ENCODE measurements at regions not wholly inside any gene's neighbourhood (a gene's known extent, or its start where the extent isn't known, plus 50 kb on each side); places are given as distances from the start of the nearest gene placed in this dataset.

- Mint-ChIP-seq H3K27me3 (ENCODE audit: low read depth) (no peaks in the 10 kb centered on the region), H3K4me1 (ENCODE audit: low read depth) (no peaks in the 10 kb centered on the region), H3K36me3 (ENCODE audit: low read depth) (no peaks in the 10 kb centered on the region), H3K4me3 (ENCODE audit: unreplicated experiment) (no peak overlapping the region), H3K9me3 (ENCODE audit: low read depth) (peaks cover 10% of the 10 kb centered on the region), H3K27ac (ENCODE audit: unreplicated experiment) (no peak overlapping the region)
- no peak for DNase-seq (ENCODE audit: low spot score)
- TF ChIP-seq, protein P1, sequence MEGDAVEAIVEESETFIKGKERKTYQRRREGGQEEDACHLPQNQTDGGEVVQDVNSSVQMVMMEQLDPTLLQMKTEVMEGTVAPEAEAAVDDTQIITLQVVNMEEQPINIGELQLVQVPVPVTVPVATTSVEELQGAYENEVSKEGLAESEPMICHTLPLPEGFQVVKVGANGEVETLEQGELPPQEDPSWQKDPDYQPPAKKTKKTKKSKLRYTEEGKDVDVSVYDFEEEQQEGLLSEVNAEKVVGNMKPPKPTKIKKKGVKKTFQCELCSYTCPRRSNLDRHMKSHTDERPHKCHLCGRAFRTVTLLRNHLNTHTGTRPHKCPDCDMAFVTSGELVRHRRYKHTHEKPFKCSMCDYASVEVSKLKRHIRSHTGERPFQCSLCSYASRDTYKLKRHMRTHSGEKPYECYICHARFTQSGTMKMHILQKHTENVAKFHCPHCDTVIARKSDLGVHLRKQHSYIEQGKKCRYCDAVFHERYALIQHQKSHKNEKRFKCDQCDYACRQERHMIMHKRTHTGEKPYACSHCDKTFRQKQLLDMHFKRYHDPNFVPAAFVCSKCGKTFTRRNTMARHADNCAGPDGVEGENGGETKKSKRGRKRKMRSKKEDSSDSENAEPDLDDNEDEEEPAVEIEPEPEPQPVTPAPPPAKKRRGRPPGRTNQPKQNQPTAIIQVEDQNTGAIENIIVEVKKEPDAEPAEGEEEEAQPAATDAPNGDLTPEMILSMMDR (IDR thresholded peaks at IDR 0.05) = no peak
Observed at GRCh38 chrX:42102586-42103282, 179.4 kb upstream of the CASK start.

- TF ChIP-seq, protein P1 (IDR thresholded peaks at IDR 0.05) = no peak
- Mint-ChIP-seq H3K9me3 (ENCODE audit: low read depth) (peaks cover 12% of the 10 kb centered on the region), H3K36me3 (ENCODE audit: low read depth) (no peaks in the 10 kb centered on the region), H3K4me1 (ENCODE audit: low read depth) (peaks cover 7% of the 10 kb centered on the region), H3K27me3 (ENCODE audit: low read depth) (no peaks in the 10 kb centered on the region), H3K27ac (ENCODE audit: unreplicated experiment) (no peak overlapping the region), H3K4me3 (ENCODE audit: unreplicated experiment) (no peak overlapping the region)
- DNase-seq (ENCODE audit: low spot score) = no peak
Observed at GRCh38 chrX:42098900-42099299, 175.5 kb upstream of the CASK start.

DNA sequence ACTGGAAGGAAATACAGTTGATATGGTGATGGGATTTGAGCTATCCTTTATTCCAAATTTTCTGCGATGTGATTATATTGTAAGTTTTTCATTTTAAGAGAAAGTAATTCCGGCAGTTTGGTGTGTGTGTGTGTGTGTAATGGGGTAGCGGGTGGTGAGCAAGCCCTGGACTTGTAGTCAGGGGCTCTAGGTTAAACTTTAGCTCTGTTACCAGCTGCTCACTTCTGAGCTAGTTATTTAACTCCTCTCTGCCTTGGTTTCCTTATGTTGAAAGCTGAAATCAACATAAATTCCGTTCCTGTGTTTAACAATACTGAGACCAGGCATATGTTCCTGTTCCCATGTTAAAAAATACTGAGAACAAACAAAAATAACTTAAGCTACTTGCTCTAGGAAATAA is 174.1 kb upstream of the CASK start:
- H3K27me3 Mint-ChIP-seq (ENCODE audit: low read depth) = no peaks in the 10 kb centered on the region
- DNase-seq (ENCODE audit: low spot score) = no peak
- peaks cover 9% of the 10 kb centered on the region for H3K4me1 Mint-ChIP-seq (ENCODE audit: low read depth)
- peaks cover 4% of the 10 kb centered on the region for H3K9me3 Mint-ChIP-seq (ENCODE audit: low read depth)
- H3K27ac Mint-ChIP-seq (ENCODE audit: unreplicated experiment) = no peak overlapping the region
- H3K4me3 Mint-ChIP-seq (ENCODE audit: unreplicated experiment) = no peak overlapping the region
- no peaks in the 10 kb centered on the region for H3K36me3 Mint-ChIP-seq (ENCODE audit: low read depth)
- TF ChIP-seq, protein P1 (IDR thresholded peaks at IDR 0.05) = no peak

DNA sequence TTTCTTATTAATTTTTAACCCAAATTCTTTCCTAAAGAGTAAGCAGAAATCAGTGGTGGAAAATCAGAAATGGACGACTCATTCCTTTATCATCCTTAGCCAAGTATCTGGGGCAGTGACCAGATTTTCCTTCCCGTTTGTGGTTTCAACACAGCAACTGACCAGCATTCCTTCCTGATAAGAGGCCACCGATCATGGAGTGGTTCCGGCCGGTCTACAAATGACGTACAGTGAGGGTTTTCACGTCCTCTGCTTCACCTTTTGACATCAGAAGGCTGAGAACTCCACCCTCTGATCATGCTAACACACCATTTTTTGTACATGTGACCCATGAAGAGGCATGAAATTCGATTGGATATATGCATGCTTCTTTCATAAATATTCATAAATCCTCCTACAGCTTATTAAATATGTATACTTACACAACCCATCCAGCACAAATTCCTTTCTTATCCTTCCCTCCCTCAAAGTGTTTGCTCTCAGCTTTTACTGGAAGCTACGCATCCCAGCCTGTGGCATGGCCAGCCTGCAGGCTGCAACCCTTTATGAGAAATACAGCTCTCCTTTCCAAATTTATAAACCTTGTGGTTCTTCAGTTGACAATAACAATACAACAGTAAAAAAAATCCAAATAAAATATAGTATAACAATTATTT is 173.0 kb upstream of the CASK start:
- TF ChIP-seq, protein P1 (IDR thresholded peaks at IDR 0.05) = no peak
- H3K36me3 Mint-ChIP-seq (ENCODE audit: low read depth) = no peaks in the 10 kb centered on the region
- peak overlapping the region; percentile 10 for H3K27ac Mint-ChIP-seq (ENCODE audit: unreplicated experiment)
- no peaks in the 10 kb centered on the region for H3K27me3 Mint-ChIP-seq (ENCODE audit: low read depth)
- H3K4me1 Mint-ChIP-seq (ENCODE audit: low read depth) = peaks cover 9% of the 10 kb centered on the region
- peaks cover 4% of the 10 kb centered on the region for H3K9me3 Mint-ChIP-seq (ENCODE audit: low read depth)
- H3K4me3 Mint-ChIP-seq (ENCODE audit: unreplicated experiment) = no peak overlapping the region
- DNase-seq (ENCODE audit: low spot score) = no peak

DNA sequence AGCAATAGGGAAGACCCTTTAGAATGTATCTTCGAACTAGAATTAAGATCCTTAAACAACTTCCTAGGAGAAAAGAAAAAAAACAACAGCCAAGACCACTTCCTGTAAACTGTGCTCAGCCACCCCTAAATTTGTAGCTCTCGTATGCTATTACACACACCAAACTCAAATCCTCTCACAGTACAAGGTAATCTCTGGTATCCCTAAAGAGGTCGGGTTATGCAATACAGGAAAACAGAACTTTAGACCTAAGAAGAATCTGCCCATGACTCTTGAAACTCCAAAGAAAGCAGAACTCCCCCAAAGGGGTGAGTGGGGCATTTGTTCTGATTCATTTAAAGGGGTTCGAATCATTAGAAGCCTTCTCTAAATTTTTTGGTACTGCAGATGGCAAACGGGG is 170.9 kb upstream of the CASK start:
- TF ChIP-seq, protein P1 (IDR thresholded peaks at IDR 0.05) = no peak
- no peak for DNase-seq (ENCODE audit: low spot score)
- Mint-ChIP-seq H3K9me3 (ENCODE audit: low read depth) (peaks cover 4% of the 10 kb centered on the region), H3K27ac (ENCODE audit: unreplicated experiment) (no peak overlapping the region), H3K4me3 (ENCODE audit: unreplicated experiment) (no peak overlapping the region), H3K4me1 (ENCODE audit: low read depth) (peaks cover 9% of the 10 kb centered on the region), H3K36me3 (ENCODE audit: low read depth) (no peaks in the 10 kb centered on the region), H3K27me3 (ENCODE audit: low read depth) (no peaks in the 10 kb centered on the region)
